GM04503 (cell line): ENCODE measurements at regions not wholly inside any gene's neighbourhood (a gene's known extent, or its start where the extent isn't known, plus 50 kb on each side); places are given as distances from the start of the nearest gene placed in this dataset.

Experiments used
- DNase-seq: peaks from one replicate; pipeline ENCODE4 v3.0.0-alpha.2; 2012; ENCODE audit warnings: low read depth

DNA sequence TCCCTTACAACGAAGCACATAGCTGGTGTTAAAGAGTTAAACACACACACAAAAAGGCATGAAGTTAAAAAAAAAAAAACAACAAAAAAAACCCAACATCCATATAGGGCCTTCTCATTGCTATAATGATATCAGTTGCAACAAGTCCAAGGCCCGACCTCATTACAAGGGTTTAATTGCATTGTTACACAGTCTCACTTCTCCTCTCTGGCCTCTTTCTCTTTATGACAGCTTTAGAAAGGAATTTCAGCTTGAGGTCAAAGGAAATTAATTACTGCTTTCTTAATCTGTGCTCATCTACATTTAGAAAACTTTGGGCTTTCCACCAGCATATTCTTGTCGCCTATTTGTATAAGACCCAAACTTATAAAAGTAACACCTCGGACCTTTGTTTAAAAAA lies 342.1 kb downstream of the NR2F2 start:
- no peak for DNase-seq

DNA sequence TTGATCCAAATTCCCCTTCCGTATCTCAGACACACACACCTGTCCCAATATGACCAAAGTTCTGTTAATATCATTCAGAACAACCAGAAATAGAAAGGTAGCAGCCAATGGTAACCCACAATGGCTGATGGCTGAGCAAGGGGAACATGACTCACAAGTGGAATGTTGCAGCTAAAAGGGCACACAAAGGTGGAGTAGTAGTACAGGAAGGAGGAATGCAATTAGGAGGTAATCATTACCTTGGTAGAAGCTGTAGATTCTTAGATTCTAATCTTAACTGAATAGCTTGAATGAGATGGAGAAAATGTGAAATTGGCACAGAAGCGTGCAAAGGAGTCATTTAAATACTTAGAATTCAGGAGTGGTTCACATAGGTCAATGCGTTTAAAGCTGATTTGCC lies 347.9 kb downstream of the NR2F2 start:
- DNase-seq = no peak

DNA sequence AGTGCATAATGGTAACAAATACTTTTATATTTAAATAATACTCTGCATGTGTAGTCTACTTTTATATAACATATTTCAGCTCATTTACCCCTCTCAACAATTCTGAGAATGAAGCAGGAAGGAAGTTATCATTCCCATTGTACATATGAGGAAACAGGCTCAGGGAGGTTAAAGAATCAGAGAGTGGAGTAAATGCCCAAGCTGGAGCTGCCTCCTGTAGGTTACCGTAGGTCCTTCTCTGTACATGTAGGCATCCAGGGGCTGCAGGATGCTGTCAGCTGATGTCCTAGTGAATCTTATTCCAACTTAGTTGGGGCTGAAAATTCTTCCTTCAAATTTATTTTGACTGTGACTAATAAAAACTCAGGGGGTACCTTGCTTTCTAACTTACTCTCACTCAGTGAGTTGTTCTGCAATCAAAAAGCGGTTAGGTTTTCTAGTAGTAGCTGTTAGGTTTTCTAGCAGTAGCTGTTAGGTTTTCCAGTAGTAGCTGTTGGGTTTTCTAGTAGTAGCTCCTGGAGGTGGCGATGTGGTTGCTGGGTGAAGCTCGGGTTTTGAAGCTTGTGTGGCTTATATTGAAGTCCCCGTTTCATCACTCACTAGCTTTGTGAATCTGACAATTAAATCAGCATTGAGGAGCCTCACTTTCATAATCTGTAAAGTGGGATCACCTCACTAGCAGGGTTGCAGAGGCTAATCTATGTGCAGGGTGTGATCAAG lies 357.0 kb downstream of the NR2F2 start:
- no peak for DNase-seq

DNA sequence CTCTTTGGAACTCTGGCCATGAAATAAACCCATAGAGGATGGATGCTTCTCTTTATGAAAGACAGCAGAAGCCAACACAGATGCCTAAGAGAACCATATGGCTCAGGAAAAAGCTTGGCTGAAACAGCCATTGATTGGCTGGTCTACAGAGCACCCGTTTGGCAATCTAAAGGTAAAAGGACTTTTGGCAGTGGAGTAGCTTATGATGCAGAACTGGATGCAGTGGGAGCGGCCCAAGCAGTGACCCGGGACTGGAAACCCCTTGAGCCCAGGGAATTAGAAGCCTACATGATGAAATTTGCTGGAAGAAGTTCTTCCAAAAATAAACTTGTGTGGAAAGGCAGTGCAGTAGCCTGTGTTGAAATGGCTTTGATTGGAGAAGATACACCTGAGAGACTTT lies 360.2 kb downstream of the NR2F2 start:
- no peak for DNase-seq

DNA sequence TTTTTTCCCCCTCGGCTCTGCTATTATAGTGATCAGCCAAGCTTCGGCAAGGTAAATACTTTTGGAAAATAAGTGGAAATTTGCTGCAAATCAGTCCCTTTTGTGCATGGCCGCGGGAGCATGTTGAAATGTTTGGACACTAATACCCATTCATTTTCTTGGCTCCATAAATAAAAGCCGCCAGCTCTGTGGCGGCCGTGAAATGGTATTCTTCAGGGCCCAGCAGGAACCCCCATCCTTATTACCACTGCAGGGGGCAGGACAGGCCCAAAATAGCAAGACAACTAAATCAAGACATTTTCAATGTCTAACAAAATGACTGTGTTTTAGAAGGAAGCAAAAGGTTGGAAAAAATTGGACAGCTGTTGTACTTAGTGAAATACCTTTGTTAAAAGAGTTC lies 362.3 kb downstream of the NR2F2 start:
- DNase-seq = no peak

DNA sequence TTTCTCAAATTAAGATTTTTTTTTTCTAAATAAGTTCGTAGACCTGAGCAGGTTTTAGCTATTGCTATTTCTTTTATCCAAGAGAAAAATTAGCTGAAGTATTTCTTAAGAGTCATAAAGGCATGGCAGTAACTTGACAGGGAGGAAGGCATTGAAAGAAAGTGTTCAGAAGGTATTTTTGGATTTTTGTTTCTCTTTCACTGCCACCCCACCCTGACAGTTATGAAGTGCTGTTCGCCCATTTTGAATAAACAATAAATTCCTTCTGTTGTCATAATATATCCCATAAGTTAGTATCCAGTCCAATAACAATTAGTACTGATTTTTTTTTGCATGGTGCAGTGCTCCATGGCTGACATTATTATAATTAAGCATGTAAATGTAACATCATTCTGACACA lies 363.0 kb downstream of the NR2F2 start:
- DNase-seq = no peak

DNA sequence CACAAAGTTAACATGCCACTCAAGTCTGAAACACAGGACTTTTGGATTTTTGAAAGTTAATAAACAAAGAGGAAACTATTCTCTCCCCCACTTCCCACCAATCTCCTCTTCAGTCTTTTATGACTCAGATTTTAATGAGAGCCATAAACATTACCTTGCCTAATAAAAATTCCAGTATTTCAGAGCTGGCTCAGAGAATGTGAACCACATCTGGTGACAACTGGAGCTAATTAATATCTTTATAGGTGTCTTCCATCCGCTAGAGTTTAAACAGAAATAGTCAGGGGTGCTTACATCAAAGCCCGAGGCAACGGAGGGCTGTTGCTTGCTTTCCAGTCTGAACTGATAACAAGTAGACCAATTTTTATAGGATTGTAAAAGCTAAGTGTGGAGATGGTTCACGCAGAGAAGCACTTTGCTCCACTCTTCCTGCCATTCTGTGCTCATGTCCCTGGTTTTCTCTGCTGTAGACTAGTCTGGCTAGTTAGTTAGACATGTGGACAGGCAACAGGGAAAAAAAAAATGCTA lies 363.6 kb downstream of the NR2F2 start:
- DNase-seq = no peak

DNA sequence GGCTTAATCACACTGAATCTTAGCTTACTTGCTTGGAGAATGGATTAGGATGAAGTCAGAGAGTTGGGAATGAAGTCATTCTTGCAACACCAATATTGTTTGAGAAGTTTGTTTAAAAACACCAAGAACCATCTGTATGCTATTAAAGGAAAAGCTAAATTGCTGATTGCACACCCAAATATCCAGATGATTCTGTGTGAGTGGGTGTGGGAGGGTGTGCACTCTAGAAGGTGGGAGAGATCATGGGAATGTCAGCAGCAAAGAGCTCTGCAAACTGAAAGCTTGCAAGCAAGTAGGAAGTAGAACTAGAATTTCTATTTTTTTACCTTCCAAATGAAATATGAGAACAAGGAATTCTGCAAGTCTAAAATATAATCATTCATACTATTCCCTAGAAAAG lies 364.9 kb downstream of the NR2F2 start:
- no peak for DNase-seq

DNA sequence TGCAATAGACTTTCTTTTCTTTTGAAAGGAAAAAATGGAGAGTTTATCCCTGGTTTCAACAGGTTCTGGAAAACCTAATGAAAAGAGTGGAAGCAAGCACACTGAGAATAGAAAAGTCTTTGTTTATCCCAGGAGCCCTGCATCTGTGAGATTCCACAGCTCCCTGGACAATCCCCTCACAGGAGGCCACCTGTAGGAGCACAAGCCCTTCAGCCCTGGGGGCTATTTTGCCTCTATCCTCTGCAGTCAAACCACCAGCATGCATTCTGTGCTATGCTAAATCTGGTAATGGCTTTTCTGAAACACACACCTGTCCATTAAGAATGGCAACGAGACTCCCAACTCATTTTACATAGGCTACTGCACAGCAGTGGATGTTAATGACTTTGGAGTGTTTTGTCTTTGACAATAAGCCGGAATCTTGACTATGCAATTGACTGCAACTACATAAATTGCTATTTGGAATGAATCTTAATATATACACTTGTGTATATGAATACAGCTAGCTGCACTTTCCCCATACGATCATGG lies 369.4 kb downstream of the NR2F2 start:
- DNase-seq = no peak

DNA sequence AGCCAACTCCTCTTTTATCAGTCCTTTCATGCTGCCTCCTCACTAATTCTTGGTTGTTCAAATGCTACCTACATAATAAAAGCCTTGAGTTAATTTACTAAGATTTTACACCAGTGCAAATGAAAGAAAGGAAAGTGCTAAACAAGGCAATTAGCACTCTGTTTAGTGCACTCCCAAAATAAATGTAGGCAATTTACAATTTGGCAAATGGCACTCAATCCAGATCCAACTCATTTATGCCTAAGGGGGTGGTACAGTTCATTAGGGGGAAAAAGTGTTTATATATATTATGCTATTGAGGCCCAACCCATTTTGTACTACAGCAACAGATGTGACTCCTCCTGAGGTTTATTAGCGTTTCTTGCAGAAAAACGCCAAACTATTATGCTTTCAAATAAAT lies 370.1 kb downstream of the NR2F2 start:
- no peak for DNase-seq

DNA sequence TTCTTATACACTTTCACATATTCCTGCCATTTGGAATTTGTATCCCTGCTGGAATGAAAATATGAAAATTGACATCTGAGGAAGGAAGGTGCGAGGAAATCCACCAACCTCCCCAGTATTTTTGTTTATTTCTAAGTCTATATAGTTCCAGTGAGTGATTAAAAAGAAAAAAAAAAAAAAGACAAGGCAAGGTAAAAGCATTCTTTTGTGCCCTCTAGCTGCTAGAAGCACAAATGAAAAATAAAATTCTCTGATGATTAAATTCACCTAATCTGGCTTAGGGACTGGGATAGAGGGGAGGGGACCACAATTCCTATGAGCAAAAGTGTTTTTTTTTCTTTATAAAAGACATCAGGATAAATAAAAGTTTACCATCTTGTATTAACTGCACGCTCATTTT lies 370.9 kb downstream of the NR2F2 start:
- no peak for DNase-seq

DNA sequence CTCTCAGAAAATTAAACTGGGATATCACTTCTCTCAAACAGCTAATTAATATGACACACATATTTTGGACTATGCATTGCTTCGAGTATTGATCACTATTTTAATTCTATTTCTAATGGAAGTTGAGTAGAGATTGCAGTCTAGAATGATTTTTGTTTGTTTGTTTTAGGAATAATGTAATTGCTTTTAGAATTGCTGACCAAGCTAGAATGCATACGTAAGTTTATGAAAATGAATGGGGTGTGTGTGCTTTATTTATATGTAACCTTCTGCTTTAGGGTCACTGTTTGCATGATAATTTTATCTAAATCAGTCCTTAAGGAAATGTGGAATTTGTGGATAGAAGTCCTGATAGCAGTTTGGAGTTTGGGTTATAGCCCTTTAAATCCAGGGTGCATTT lies 371.4 kb downstream of the NR2F2 start:
- no peak for DNase-seq

DNA sequence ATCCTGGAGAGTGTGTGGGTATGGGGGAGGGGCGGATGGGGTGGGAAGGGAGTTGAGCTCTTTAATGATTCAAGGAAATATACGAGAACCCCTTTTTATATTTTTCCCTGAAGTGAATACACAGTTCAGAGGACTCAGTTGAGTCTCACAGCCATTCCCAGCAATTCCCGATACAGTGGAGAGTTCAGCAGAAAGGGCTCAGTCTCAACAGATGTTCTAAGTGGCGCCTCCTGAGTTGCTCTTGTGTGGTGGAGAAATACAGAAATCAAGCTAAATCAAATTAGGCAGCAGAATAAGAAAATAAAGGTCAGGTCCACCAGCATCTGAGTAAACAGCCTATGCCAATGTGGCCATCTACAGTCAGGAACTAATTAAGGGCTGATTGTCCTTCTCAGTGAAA lies 372.1 kb downstream of the NR2F2 start:
- no peak for DNase-seq

DNA sequence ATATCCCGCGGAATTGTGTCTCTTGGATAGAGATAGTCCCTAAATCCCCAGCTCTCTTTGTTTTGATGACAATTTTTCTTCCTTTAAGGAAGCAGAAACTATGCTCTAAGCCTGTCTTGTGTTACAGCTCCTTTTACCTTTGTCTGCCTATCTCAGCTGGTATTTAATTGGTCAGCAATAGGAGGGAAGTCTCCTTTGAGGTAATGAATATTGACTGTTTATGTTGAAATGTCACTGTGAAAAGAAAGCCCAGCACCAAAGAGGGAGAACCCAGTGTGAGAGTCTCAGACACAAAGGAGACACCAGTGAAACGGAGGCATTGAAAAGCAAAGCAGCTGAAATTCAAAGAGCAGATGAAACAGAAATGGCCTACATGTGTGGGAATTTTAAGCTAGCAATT lies 372.6 kb downstream of the NR2F2 start:
- DNase-seq = no peak

DNA sequence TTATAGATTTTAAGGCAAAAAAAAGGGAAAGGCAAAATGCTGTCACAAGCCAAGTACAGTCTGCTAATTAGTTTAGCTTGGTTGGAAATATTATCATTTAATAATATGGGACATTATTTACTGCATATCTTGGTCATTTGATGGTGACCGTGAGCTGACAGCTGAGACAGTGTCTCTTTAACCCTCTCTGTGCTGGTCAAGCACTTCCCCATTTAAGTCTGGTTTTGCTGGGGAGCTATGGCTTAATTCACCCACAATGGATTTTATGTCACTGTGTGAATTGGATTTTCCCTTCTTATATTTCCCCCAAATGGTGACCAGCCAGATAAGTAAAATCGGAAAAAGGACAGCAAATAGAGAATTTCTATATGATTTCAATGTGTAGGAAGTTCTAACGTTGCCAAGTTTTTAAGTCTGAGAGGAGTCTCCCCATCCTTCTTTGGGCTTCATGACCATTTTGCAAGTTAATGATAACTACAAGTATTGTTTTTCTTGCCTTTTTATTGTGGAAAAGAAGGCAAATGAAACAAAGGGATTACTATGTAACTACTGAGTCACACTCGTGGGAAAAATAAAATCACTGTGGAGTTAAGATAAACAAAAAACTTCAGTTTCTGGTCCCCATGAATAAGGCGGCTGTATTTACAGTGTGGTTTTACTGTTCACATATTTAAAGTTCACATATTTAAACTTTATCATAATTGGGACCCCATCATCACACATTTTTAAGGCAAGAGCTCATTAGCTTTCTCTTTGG lies 373.5 kb downstream of the NR2F2 start:
- no peak for DNase-seq

DNA sequence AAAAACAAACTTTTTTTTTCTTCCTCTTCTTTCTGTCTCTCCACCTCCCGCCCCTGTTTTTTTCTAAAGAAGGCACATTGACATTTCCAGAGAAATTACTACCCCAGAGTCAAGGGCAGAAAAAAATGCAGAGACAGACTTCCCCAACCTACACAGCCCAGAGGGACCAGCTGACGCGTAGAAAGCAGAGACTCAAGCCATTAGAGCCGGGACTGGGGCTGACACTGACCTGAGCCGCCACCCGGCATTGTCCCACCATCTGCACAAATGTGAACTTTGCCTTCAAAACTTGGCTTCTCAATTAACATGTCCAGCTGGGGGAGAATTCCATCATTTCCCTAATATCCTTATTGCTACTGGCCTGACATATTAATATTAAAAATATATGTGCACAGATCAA lies 385.6 kb downstream of the NR2F2 start:
- no peak for DNase-seq

DNA sequence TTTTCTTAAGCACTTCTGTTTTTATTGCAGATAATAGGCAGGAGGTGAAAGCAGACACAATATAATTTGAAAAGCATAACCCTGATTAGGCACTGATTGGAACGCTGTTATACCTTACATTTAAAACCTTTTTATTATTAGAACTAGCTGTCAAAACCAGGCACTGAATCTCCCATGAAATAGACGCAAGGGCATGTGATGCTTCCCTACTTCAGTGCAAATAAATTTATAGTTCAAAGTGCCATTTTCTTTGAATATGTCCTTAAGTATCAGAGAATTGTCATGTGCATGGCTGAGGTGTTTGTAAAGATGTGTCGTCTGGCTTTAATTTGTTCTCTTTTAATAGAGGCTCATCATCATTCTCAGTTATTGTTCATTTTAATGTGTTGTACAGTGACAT lies 386.0 kb downstream of the NR2F2 start:
- DNase-seq = no peak

DNA sequence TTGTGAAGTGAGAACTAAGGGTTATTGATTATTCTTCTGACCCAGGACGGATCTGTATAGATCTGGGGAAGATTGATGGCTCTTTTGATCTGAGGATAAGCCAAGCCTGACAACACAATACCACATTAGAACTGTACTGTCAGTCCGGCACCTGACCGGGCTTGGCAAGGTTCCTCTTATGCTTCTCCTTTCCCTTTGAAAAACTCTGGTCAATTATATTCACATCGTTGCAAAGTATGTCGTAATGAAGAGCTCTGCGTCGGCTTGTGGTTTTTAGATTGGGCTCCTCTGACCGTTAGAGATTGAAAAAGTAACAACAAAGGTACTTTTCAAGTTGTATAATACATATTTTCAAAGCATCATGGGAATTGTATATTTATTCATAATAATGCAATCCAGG lies 389.8 kb downstream of the NR2F2 start:
- DNase-seq = no peak

DNA sequence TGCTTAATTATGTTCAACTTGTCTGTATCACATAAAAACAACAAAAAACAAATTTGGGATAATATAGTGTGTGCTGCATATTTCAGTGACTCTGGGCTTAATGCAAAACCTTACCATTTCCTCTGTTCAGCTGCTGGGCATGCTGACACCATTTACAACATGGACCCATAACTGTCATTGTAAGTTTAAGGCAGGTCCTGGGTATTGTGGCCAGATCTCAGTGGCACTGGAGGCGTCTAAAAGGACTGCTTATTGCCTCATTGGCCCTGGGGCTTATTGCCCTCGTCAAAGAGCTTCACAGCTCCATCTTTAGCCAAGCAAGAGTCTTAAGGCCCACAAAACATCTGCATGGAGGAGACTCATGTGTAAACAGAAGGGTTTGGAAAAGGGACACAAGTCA lies 390.2 kb downstream of the NR2F2 start:
- no peak for DNase-seq

DNA sequence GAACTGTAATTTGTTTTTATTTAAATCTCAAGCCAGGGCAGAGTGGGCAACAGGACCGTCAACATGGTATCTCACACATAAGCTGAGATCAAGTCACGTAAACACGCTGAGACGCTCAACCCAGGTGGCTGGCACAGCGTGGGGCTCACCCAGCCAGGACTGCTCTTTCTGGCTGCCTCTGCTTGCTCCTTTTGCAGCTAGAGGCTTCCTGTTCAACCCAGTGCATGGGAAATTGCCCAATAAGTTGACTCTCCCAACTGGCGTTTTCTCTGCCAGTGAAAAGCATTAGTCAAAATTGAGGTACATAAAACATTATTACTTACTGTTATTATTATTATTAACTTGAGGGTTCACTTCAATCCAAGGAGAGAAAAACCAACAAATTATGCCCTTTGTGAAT lies 398.1 kb downstream of the NR2F2 start:
- no peak for DNase-seq

DNA sequence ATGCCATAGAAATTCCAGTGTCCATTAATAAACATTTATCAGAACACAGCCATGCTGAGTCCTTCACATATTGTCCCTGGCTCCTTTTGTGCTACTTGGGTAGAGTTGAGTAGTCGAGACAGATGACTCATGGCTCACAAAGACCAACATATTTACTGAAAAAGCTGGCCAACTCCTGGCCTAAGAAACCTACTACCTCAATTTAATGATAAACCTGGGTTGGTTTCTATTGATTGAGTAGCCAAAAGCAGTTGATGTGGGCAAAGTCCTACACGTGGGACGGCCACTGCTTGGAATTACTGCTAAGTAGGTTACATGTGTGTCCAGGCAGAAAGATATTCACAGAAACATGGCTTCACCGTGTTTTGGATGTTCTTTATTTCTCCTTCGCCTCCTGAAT lies 402.2 kb downstream of the NR2F2 start:
- no peak for DNase-seq

DNA sequence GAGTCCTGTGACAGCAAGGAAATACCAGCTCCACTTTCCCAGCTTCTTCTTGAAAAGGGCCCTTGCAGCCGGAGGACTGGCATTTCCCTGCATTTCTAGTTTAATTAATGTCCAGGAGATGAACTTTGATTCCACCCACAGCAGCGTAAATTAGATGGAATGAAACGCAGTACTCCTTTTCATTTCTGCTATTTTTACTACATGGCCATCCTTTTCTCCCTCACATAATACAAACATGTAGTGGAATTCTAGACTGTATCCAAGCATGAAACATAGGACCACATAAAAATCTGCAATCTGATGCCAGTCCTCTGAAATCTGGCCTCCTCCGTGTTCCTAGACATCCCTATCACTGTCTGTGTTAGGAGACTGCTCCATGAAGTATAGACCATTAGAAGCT lies 403.2 kb downstream of the NR2F2 start:
- no peak for DNase-seq

DNA sequence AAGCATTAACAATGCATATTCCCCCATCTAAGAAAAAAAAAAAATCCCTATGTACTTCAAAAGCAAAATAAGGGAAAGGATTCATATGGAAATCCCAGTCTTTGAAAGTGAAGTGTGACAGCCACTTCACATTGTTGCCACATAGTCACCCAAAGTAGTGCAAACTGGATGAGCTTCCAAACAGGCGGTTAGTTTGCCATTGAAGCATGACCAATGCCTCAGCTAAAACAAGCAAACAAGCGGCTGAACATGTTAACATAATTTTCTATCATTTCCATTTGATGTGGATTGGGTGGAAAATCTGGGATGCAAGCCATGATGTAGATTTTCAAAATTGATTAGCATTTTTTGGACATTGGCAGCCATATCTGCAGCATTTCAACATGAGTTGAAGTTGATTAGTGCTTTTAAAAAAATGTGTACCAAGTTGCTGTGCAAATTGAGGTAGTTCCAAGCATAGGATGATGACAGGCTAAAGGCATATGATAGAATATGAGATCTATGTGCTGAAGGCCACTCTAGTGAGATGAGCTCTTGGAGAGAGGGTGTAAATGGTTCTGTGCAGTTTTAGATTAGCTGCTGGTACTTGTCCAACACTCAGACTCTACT lies 405.2 kb downstream of the NR2F2 start:
- no peak for DNase-seq
